ENCODE measurements at regions not wholly inside any gene's neighbourhood (a gene's known extent, or its start where the extent isn't known, plus 50 kb on each side); places are given as distances from the start of the nearest gene placed in this dataset.

DNA sequence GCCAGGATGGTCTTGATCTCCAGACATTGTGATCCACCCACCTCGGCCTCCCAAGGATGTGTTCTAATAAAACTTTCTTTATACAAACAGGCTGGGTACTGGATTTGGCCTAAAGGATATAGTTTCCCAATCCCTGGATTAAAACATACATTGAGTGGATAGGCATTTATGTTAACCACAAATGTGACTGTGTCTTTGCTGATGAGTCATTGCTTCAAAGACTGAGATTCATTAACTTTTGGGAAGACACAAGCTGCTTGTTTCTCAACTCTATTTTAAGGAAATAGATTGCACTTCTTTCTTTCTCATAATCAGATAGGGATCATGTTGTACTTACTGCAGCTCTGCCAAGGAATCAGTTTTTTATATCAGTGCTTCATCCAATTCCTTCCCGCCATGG lies 131.3 kb upstream of the AGA start:
- no peak for DNase-seq

DNA sequence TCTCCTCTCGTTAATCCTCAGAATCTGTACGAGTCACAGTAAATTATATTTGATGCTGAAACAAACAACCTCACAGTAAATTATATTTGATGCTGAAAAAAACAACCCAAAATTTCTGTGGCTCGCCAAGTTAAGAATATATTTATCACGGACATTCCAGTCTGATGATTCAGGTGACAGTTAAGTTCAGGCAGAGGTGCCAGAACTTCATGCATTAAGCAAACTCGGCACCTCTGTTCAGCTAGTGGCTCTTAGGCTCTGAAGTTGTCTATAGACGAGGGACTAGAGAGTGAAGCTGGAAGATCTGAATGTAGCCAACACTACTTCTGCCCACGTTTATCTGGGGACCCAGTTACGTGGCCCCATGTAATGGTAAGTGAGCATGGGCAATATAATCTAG lies 132.2 kb upstream of the AGA start:
- DNase-seq: no peak

DNA sequence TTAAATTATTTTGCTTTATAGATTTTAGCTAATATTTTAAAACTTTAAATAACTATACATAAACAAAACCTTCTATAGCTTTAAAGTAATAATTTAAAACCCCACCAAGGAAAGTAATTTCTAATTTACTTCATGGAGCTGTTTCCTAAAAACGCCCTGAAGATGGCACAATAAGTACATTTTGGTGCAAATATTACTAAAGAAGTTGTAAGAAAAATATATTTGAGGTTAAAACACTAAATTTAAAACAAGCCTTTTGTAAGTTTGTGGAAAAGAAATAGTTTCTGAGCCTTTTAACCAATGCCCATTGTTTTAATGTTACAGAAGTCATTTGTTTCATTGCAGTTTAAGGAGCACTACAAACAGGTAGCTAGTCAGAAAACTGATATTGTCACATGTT lies 137.4 kb upstream of the AGA start:
- DNase-seq: no peak

DNA sequence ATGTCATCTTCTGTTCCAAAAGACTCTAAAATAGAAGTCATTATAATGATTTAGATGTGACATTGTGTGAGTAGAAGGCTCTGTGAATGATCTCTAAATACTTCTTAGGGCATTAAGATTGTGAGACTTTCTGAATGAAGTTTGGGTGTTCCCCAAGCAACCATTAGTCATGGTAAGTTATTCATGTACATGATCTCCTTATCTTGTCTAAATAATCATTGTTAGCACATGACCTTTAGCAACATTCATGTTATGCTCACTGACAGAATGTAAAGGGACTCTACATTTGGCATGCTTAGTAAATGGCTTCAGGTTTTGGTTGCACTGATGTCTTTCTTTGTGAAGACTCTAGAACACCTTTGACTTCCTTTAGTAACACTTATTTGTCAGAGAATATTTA lies 140.8 kb upstream of the AGA start:
- DNase-seq: no peak

DNA sequence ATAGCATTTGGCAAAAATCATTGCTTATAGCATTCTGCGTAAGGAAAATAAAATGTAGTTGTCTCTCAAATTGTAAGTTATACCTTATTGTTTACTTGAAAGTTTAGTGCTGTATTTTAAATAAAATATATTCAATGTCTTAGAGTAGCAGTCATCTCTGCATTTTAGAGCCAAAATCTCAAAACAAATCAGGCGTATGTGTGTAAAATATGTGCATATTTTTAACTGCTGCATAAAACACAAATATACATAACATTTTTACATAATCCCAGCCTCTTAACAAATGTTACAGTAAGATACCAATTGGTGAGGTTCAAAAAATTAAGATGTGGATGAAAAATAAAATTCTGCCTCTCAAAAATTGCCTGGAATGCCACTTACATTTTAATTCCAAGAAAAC lies 145.8 kb upstream of the AGA start:
- DNase-seq: no peak

DNA sequence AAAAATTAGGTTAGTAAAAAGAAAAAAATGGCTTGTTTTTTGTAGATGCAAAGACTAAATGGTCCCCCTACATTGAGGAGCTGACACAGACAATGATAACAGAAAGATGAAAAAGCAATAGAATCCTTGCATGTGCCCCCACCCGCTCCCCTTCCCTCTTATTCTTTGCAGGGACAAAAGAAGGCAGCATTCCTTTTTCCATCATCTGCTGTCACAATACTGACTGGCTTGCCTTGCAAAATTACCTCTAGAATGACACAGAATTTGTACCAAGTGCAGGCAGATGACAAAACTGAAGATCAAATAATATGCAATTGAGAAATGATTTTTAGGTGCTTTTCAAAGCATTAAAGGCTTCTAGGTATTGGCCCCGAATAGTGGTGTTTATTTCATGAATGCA lies 153.1 kb upstream of the AGA start:
- DNase-seq: no peak

DNA sequence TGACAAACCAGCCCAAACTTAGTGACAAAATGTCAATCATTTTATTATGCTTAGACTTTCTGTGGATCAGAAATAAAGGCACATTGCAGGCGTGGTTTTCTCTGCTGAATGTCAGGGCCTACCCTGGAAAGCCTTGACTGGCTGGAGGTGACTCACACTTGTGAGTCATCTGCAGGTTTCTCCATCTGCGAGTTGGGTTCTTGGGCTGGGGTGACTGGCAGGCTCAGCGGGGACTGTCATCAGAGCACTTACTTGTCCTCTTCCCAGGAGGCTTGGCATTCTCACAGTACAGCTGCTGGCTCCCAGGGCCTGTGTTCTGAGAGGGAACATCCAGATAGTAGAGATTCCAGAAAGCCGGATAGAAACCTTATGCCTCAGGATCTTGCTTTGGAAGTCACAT lies 153.8 kb upstream of the AGA start:
- DNase-seq: peak; percentile 26 to 38

DNA sequence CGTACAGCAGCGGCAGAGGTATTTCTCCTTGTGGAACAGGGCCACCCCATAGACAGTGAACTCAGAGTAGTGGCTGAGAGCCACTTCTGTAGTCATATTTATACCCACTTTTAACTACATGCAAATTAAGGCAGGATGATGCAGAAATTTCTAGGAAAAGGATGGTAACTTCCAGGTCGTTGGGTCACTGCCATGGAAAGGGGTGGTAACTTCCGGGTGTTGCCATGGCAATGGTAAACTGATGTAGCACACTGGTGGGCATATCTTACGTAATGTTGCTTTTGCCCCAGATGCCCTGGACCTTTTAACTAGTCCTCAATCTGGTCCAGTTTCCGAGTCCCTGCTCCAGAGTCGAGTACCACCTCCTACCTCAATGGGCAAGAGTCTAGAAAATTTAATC lies 154.8 kb upstream of the AGA start:
- no peak for DNase-seq

DNA sequence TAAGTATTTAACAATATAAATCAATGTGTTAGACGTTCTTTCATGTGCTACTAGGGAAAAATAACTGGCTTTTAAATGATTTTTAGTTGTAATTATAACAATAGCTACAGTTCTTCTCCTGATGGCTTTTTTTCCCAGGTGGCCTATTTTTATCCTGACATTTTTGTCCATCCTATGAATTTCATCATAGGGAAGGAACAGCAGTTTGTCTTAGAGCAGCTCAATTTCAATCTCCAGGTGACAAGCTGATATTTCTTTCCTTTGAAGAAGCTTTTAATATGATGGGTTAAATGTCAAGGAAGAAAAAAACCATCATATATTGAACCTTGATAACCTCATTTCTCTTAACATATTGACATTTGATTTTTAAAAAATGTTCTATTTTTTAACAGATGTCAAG lies 163.0 kb upstream of the AGA start:
- no peak for DNase-seq

DNA sequence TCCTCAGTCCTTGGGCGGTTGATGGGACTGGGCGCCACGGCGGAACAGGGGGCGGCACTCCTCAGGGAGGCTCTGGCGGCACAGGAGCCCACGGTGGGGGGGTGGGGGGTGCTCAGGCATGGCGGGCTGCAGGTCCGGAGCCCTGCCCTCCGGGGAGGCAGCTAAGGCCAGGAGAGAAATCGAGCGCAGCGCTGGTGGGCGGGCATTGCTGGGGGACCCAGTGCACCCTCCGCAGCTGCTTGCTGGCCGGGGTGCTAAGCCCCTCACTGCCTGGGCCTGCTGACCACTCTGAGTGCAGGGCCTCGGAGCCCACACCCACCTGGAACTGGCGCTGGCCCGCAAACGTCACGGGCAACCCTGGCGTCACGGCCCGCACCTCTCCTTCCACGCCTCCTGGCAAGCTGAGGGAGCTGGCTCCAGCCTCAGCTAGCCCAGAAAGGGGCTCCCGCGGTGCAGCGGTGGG lies 164.9 kb upstream of the AGA start:
- DNase-seq: no peak

DNA sequence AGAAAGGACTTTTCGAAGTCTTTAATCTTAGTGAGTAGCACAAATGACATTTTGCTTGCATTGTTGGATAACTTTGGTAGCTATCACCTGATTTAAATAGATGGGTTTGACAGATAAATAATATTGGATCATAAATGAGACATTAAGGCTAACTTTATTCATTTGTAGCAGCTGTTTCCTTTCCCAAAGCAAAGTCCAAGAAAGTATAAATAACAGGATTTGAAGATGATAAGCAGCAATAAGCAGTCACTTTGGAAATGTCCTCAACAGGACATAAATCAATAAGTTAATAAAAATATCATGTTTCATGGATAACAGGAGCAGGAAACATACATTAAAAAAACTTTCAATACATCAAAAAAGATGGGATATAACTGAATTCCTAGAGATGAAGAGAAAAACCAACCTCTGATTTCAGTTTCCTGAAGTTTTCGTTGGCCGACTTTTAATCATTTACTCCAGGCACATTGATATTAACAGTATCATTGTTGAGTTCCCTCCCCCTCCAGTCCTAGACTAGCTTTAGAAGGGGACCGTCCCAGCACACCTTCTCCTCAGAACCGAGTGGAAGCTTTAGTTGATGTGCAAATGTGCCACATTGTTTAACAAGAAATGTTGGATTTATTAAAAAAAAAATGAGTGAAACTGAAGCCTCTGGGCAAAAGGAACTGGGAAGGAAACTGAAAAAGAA lies 169.9 kb upstream of the AGA start:
- no peak for DNase-seq

DNA sequence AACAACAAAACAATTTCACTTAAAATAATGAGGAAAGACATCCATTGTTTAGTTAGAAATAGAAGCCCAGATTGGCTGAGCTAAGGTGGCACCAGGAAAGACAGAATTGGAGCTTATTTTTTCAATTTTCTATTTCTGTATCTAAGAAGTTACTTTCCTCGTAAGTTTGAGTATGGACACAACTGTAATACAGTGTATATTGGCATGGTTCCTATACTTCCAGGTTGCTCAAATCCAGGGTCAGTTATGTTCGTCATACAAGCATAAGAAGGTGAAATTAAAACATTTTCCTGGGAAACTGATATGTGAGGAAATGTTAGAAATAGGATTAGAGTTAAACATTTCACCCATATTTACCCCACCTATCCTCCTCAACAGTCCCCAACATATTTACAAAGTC lies 170.4 kb upstream of the AGA start:
- DNase-seq: no peak

DNA sequence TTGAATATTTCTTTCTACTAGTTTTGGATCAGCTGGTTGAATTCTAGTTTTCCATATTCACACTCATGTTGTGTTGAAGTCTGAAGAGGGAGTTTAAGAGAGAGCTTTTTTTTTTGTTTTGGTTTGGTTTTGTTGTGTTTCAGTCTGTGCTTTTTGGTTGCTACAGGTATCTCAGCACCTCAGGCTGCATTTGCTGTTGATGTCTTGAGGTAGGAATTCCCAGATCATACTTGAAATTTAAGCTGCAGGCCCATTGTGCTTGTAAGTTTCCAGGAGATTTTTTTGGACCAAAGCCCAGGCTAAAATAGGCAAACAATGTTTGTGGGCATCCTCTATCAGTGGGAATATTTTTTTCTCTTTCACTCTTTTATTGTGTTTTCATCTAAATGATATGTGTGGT lies 190.2 kb upstream of the AGA start:
- no peak for DNase-seq

DNA sequence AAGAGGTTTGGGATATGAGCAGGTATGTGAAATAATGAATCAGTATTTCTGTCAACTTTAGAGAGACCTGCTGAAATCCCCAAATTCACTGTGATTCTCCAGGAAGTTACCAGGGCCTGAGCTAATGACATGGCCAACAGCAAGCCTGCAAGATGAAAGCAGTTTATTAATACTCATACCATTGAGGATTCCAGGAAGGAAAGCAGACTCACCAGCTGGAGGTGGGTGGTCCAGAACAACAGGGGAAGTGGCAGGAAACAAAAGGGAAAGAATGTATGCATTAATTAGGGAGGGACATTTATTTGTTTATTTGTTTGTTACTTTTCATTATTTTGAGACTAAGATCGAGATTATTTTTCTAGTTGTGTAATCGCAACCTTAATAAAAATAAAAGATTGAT lies 196.6 kb upstream of the AGA start:
- DNase-seq: no peak

DNA sequence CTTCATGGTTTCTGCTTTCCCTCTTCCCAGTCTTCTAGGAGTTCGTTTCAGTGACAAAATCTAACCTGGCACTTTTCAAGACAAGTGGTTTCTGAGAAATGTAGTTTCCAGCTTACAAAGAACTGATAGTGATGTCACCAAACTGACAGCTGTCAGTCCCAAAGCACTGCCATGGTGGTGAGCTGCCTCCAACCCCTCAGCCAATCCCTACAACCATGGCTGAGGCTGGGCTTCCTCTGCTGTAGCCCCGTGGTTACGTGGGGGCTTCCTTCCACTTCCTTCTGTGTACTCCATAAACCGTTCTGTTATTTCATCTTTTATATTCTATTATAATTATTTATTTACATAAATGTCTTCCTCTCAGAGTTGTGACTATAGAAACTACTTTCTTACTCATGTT lies 198.6 kb upstream of the AGA start:
- DNase-seq: no peak

DNA sequence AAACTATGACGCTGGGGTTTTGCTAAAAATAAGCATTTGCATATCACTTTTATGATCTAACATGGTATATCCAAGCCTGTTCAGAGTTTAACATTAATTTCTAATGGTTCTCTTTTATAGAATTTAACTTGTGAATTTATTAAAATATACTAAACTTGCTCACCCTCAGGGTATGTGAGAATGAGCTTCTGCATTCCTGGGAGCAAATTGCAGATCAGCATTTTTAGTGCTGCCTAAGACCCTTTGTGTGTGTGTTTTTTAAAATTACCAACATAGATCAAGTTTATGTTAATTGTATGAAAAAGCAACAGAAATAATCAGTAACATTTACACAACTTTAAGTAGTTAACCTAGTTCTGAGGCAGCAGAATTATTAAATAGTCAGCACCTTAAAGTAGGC lies 218.0 kb upstream of the AGA start:
- no peak for DNase-seq

DNA sequence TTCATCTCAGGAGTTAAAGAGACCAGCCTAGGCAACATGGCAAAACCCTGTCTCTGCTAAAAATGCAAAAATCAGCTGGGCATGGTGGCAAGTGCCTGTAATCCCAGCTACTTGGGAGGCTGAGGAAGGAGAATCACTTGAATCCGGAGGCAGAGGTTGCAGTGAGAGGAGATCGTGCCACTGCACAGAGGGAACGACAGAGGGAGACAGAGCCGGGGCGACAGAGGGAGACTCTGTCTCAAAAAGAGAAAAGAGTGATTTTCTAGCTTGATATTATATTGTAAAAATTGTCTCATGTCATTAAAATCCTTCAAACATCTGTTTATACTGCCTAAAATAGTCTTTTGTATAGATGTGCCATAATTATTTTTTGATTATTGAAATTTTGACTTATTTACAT lies 225.4 kb upstream of the AGA start:
- no peak for DNase-seq

DNA sequence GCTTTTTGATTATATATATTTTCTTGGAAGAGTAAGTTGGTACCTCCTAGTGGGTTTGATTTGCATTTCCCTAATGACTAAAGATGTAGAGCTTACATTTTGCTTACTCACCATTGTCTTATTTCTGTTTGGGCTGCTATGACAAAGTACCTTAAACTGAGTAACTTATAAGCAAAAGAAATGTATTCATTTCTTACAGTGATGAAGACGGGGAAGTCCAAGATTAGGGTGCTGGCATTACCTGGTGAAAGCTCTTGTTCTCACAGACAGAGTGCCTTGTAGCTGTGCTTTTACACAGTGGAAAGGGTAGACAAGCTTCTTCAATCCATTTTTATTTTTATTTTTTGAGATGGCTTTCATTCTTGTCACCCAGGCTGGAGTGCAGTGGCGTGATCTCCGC lies 229.2 kb upstream of the AGA start:
- DNase-seq: no peak

DNA sequence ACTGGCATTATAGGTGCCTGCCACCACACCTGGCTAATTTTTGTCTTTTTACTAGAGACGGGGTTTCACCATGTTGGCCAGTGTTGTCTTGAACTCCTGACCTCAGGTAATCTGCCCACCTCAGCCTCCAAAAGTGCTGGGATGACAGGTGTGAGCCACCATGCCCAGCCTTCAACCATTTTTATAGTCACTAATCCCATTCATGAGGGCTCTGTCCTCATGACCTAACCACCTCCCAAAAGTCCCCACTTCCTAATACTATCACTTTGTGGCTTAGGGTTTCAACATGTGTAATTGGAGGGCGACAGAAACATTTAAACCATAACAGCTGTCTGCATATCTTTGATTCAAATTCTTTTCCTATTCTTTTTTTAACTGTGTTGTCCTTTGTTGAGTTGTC lies 229.6 kb upstream of the AGA start:
- no peak for DNase-seq

DNA sequence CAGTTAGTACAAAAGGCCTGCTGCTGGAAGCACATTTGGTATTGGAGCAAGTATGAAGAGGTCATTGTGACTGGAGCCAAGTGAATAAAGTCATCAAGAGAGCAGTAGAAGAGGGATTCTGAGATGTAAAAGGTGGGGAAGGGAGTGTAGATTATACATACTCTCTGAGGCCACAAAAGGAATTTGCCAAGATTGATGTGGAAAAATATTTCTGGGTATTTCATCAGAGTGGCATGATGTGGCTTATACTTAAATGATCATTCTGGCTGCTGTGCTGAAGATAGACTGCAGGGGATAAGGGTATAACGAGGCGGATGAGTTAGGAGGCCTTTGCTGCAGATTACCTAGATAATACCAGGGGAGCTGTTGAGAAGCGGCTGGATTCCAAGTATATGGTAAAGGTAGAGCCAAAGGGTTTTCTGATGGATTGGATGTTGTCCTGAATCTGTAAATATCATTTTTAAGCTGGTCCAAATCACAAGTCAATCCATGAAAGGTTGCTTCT lies 231.8 kb upstream of the AGA start:
- DNase-seq: no peak

DNA sequence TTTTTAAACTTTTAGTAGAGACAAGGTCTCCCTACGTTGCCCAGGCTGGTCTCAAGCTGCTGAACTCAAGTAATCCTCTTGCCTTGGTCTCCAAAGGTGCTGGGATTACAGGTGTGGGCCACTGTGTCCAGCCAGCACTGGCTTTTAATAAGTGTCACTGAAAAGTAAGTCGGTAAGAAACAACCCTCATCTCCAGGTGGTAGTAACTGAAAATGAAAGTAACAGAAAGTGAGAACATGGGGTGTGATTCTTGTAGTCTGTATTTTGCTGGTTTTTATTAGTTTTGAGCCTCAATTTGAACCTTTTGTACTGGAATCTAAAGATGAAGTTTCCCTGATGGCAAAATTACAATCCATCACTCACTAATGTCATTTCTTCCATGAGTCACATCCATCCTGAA lies 238.1 kb upstream of the AGA start:
- no peak for DNase-seq

DNA sequence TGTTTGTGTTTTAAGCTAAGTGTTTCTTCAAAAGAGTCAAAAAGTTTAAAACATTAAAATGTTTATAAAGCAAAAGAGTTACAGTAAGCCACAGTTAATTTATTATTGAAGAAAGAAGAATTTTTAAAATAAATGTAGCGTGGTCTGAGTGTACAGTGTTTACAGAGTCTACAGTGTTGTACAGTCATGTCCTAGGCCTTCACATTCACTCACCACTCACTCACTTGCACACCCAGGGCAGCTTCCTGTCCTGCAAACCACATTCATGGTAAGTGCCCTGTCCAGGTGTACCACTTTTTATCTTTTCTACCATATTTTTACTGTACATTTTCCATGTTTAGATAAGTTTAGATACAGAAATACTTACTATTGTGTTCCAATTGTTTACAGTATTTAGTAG lies 239.7 kb upstream of the AGA start:
- no peak for DNase-seq

DNA sequence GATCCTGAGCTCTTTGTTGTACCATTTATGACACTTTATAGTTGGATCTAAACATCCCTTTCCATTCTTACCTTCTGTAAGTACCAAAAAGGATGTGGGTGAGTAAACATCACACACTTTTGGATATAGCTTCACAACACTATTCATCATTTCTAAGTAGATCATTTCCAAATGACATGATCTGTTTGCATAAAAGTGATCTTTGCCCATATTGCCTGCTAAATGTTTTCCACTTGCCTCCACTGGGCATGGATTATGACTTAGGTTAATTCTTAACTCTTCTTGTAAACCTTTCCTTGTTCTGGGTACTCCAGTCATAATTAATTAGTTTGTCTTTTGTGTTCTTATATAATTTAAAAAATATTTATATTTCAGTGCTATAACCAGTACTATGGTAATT lies 244.9 kb upstream of the AGA start:
- no peak for DNase-seq

DNA sequence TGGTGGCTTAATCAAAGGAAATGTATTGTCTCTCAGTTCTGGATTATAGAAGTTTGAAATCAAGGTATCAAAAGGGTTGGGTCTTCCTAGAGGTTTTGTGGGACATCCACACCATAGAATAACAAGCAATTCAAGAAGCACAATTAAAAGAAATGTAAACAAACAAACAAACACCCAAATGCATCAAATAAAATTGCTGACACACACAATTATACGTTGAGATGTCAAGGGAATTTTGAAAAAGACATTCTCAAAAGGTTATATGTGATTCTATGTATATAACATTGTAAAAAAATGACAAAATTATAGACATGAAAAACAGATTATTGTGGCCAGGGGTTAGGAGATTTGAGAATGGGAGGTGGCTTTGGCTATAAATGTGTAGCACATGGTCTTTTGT lies 250.7 kb upstream of the AGA start:
- DNase-seq: no peak

DNA sequence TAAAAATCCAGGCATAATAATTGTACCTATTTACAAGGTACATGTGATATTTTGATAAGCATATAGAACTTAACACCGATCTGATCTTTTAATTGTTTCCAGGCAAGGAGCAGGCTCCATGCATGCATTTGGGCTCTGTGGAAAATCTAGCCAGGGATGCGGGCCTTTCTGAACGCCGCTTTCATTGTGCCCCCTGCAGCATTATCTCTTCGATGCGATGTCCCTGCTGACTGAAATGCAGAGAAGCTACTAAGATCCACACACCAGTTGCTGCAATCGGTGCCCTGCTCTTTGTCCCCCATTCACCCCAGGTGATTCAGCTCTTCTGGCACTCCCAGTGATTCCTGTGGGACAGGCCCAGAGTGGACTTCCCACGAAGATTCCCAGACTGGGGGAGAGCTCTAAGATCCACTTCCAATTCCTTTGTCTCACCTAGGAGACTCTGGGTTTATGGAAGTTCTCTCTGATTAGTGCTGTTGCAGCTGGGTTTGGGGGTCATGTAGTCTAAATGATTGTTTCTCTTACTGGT lies 254.3 kb upstream of the AGA start:
- no peak for DNase-seq
